Neural progenitor cell (in vitro differentiated cells): ENCODE measurements at regions not wholly inside any gene's neighbourhood (a gene's known extent, or its start where the extent isn't known, plus 50 kb on each side); places are given as distances from the start of the nearest gene placed in this dataset.

Source experiments
- DNase-seq: peaks from one replicate; pipeline ENCODE4 v3.0.0-alpha.2; 2016; ENCODE audit warnings: low spot score
- H2AFZ ChIP-seq: fragments of 200-600 bp; sonication (generic); replicated peaks from 2 replicates; pipeline ENCODE4 v1.6.1; 2016; ENCODE audit warnings: antibody characterized with exemption
- H3F3A ChIP-seq: fragments of 200-600 bp; sonication (generic); 2 replicates; pipeline ENCODE4 v1.6.1; 2016; ENCODE audit warnings: antibody characterized with exemption, low read depth
- H3K27ac ChIP-seq: fragments of 200-600 bp; sonication (generic); 2 replicates; pipeline ENCODE4 v1.5.1; 2016; ENCODE audit warnings: mild to moderate bottlenecking
- H3K27me3 ChIP-seq: fragments of 200-600 bp; sonication (generic); 2 replicates; pipeline ENCODE4 v1.6.1; 2016; ENCODE audit warnings: mild to moderate bottlenecking, moderate library complexity
- H3K36me3 ChIP-seq: fragments of 200-600 bp; sonication (generic); 2 replicates; pipeline ENCODE4 v1.5.1; 2016
- H3K4me1 ChIP-seq: fragments of 200-600 bp; sonication (generic); 2 replicates; pipeline ENCODE4 v1.6.1; 2016; ENCODE audit warnings: mixed run types
- H3K4me2 ChIP-seq: fragments of 200-600 bp; sonication (generic); 2 replicates; pipeline ENCODE4 v1.6.1; 2016
- H3K4me3 ChIP-seq: fragments of 200-600 bp; sonication (generic); 2 replicates; pipeline ENCODE4 v1.5.1; 2016
- H3K79me2 ChIP-seq: fragments of 200-600 bp; sonication (generic); 2 replicates; pipeline ENCODE4 v1.6.1; 2016; ENCODE audit warnings: low read depth
- H3K9ac ChIP-seq: fragments of 200-600 bp; sonication (generic); 2 replicates; pipeline ENCODE4 v1.6.1; 2016
- H3K9me3 ChIP-seq: fragments of 200-600 bp; sonication (generic); 2 replicates; pipeline ENCODE4 v1.5.1; 2016; ENCODE audit warnings: low read depth
- H4K20me1 ChIP-seq: fragments of 200-600 bp; sonication (generic); 2 replicates; pipeline ENCODE4 v1.6.1; 2016; ENCODE audit warnings: low read depth
- H3K27ac Mint-ChIP-seq: 3 replicates; pipeline ENCODE4 v1.8.0; 2021; ENCODE audit warnings: mixed read lengths
- H3K27me3 Mint-ChIP-seq: 2 replicates; pipeline ENCODE4 v1.8.0; 2022; ENCODE audit warnings: low read depth, mild to moderate bottlenecking, inconsistent platforms, moderate library complexity, mixed read lengths; ENCODE audit not compliant: insufficient read depth
- H3K36me3 Mint-ChIP-seq: 3 replicates; pipeline ENCODE4 v1.8.0; 2021; ENCODE audit warnings: mixed read lengths
- H3K4me1 Mint-ChIP-seq: 3 replicates; pipeline ENCODE4 v1.8.0; 2021; ENCODE audit warnings: mixed read lengths
- H3K4me3 Mint-ChIP-seq: 3 replicates; pipeline ENCODE4 v1.8.0; 2021; ENCODE audit warnings: mild to moderate bottlenecking, moderate library complexity, mixed read lengths
- H3K9me3 Mint-ChIP-seq: 3 replicates; pipeline ENCODE4 v1.8.0; 2020; ENCODE audit warnings: mixed read lengths
- EZH2 ChIP-seq: fragments of 200-600 bp; sonication (generic); IDR thresholded peaks from 2 replicates; pipeline ENCODE4 v1.6.1; 2017; ENCODE audit warnings: antibody characterized with exemption, mild to moderate bottlenecking, moderate library complexity
- EZH2phosphoT487 ChIP-seq: fragments of 200-600 bp; sonication (generic); IDR thresholded peaks from 2 replicates; pipeline ENCODE4 v1.6.1; 2017; ENCODE audit warnings: antibody characterized with exemption
- TF ChIP-seq, protein P1 (sequence below): fragments of 200-600 bp; sonication (generic); IDR thresholded peaks from 2 replicates; pipeline ENCODE4 v1.5.1; 2017; ENCODE audit warnings: antibody characterized with exemption, mild to moderate bottlenecking

DNA sequence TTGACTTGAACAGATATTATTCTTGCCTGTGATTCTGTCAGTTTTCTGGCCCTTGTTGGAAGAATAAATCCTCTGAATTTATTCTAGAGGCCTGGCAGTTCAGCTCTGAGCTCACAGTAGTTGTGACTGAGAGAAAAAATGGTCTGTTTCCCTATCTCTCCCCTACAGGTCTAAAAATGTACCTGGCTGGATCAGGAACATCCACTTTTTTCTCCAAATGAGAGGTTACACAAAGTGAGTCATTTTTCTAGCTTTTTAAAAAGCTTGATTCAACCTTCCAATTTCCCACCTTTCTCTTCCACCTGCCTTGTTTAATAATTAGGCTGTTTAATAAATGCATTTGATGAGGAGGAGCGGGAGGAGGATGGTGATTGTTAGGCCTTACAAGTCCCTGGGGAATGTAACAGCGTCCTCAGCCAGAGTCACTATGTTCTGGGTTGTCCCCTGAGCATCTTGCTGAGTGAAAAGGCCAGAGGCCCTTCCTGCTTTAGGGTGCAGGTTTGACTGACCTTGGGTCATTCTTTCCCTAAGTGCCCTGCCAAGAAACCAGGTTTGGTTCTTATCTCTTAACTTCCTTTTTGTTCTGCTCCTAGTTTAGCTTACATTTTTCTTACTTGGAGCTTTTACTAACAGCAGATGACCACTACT lies 91.7 kb upstream of the FUT8 start:
- H3K9me3 Mint-ChIP-seq, result peaks cover 6% of the 10 kb centered on the region
- H3K27me3 Mint-ChIP-seq, result peaks cover 7% of the 10 kb centered on the region
- Histone ChIP-seq H3F3A (no peaks in the 10 kb centered on the region), H4K20me1 (no peaks in the 10 kb centered on the region), H3K9me3 (no peaks in the 10 kb centered on the region), H3K79me2 (no peaks in the 10 kb centered on the region), H3K4me1 (no peaks in the 10 kb centered on the region), H3K27me3 (no peaks in the 10 kb centered on the region), H2AFZ (no peak overlapping the region), H3K36me3 (no peaks in the 10 kb centered on the region), H3K9ac (no peak overlapping the region), H3K27ac (no peak overlapping the region), H3K4me3 (no peak overlapping the region), H3K4me2 (no peak overlapping the region)
- DNase-seq, result no peak
- H3K4me1 Mint-ChIP-seq, result peaks cover 3% of the 10 kb centered on the region
- no peak overlapping the region for H3K27ac Mint-ChIP-seq
- H3K36me3 Mint-ChIP-seq, result no peaks in the 10 kb centered on the region
- H3K4me3 Mint-ChIP-seq, result no peak overlapping the region
- TF ChIP-seq EZH2phosphoT487 (no peak), EZH2 (no peak)
- TF ChIP-seq, protein P1, sequence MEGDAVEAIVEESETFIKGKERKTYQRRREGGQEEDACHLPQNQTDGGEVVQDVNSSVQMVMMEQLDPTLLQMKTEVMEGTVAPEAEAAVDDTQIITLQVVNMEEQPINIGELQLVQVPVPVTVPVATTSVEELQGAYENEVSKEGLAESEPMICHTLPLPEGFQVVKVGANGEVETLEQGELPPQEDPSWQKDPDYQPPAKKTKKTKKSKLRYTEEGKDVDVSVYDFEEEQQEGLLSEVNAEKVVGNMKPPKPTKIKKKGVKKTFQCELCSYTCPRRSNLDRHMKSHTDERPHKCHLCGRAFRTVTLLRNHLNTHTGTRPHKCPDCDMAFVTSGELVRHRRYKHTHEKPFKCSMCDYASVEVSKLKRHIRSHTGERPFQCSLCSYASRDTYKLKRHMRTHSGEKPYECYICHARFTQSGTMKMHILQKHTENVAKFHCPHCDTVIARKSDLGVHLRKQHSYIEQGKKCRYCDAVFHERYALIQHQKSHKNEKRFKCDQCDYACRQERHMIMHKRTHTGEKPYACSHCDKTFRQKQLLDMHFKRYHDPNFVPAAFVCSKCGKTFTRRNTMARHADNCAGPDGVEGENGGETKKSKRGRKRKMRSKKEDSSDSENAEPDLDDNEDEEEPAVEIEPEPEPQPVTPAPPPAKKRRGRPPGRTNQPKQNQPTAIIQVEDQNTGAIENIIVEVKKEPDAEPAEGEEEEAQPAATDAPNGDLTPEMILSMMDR, result no peak

DNA sequence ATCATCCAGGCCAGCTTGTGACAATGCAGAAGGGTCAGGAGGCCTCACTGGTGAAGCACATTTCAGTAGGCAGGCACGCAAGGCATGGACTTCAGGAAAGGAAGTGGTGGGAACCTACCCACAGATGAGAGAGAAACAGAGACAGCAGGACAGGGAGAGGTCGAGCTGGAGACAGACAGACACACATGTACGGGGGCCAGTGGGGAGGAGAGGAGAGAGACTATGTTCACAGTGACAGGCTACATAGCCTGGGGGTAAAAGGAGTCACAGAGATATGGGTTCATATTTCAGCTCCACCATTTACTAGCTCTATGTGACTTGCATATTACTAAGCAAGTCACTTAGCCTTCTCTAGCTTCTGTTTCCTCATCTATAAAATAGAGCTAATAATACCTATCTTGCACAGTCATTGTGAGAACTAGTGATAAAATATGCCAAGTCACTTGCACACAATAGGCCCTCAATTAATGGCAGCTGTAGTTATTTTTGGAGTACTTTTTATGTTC lies 91.1 kb upstream of the FUT8 start:
- TF ChIP-seq EZH2phosphoT487, result no peak
- TF ChIP-seq, protein P1, result no peak
- TF ChIP-seq EZH2, result no peak
- H3K4me1 ChIP-seq, result no peaks in the 10 kb centered on the region
- no peaks in the 10 kb centered on the region for H3K79me2 ChIP-seq
- H3K36me3 ChIP-seq, result no peaks in the 10 kb centered on the region
- no peak overlapping the region for H3K9ac ChIP-seq
- no peaks in the 10 kb centered on the region for H4K20me1 ChIP-seq
- Mint-ChIP-seq H3K36me3 (no peaks in the 10 kb centered on the region), H3K27me3 (peaks cover 6% of the 10 kb centered on the region), H3K4me1 (peaks cover 3% of the 10 kb centered on the region), H3K4me3 (no peak overlapping the region), H3K27ac (no peak overlapping the region), H3K9me3 (peaks cover 6% of the 10 kb centered on the region)
- H3K9me3 ChIP-seq, result no peaks in the 10 kb centered on the region
- H3F3A ChIP-seq, result no peaks in the 10 kb centered on the region
- no peak for DNase-seq
- no peak overlapping the region for H3K27ac ChIP-seq
- no peaks in the 10 kb centered on the region for H3K27me3 ChIP-seq
- no peak overlapping the region for H3K4me2 ChIP-seq
- H3K4me3 ChIP-seq, result no peak overlapping the region
- H2AFZ ChIP-seq, result no peak overlapping the region

DNA sequence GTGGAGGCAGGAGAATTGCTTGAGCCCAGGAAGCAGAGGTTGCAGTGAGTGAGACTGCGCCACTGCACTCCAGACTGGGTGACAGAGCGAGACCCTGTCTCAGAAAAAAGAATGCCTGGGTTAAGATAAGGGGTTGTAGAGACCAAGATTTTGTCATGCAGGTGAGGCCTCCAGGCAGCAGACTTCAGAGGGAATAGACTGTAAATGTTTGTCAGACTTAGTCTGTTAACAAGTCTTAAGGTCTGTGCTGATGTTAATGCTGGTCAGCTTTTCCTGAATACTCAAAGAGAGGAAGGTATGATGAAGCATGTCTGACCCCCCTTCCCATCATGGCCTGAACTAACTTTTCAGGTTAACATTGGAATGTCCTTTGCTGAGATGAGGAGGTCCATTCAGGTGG lies 83.0 kb upstream of the FUT8 start:
- no peak overlapping the region for H3K4me2 ChIP-seq
- H3K9ac ChIP-seq, result no peak overlapping the region
- H3K27ac ChIP-seq, result no peak overlapping the region
- no peak for DNase-seq
- peaks cover 2% of the 10 kb centered on the region for H3K4me1 ChIP-seq
- Mint-ChIP-seq H3K27me3 (peaks cover 7% of the 10 kb centered on the region), H3K9me3 (no peaks in the 10 kb centered on the region), H3K36me3 (no peaks in the 10 kb centered on the region), H3K27ac (no peak overlapping the region), H3K4me3 (no peak overlapping the region), H3K4me1 (peaks cover 3% of the 10 kb centered on the region)
- H3K4me3 ChIP-seq, result no peak overlapping the region
- peaks cover 2% of the 10 kb centered on the region for H3K27me3 ChIP-seq
- H4K20me1 ChIP-seq, result no peaks in the 10 kb centered on the region
- TF ChIP-seq EZH2 (no peak), EZH2phosphoT487 (no peak)
- TF ChIP-seq, protein P1, result no peak
- no peak overlapping the region for H2AFZ ChIP-seq
- no peaks in the 10 kb centered on the region for H3K79me2 ChIP-seq
- H3K36me3 ChIP-seq, result no peaks in the 10 kb centered on the region
- H3F3A ChIP-seq, result no peaks in the 10 kb centered on the region
- no peaks in the 10 kb centered on the region for H3K9me3 ChIP-seq
